ENCODE measurements at regions not wholly inside any gene's neighbourhood (a gene's known extent, or its start where the extent isn't known, plus 50 kb on each side); places are given as distances from the start of the nearest gene placed in this dataset.

- TF ChIP-seq CHD7 (IDR thresholded peaks at IDR 0.05; ENCODE audit: insufficient replicate concordance, low read length), result peak; percentile 29
- no peak for TF ChIP-seq EZH2 (IDR thresholded peaks at IDR 0.05; ENCODE audit: low read depth, low read length, severe bottlenecking)
- TF ChIP-seq GTF2F1 (IDR thresholded peaks at IDR 0.05; ENCODE audit: borderline replicate concordance, low read depth, low read length), result no peak
- peak; percentile 64 for TF ChIP-seq YY1 (IDR thresholded peaks at IDR 0.05; ENCODE audit: low read depth, low read length)
- no peak for TF ChIP-seq BACH1 (IDR thresholded peaks at IDR 0.05; ENCODE audit: low read length)
- TF ChIP-seq CHD2 (IDR thresholded peaks at IDR 0.05; ENCODE audit: low read length), result no peak
- no peak for TF ChIP-seq CHD1 (IDR thresholded peaks at IDR 0.05; ENCODE audit: low read depth, low read length)
- TF ChIP-seq SIN3A (conservative IDR thresholded peaks at IDR 0.05 in 1 of 2, IDR thresholded peaks at IDR 0.05 in 1 of 2; ENCODE audit: low read depth in 1 of 2, low read length in 2 of 2), result 0 out of 4 replicates have a peak, but pooled peaks of 1 of the 2 experiments have one; percentile 16
- 0 out of 2 replicates have a peak, but pooled peaks have one; percentile 6 for TF ChIP-seq RXRA (IDR thresholded peaks at IDR 0.05; ENCODE audit: insufficient read depth, low read depth, low read length)
These were observed 524.8 kb upstream of the ID4 start (continued) for GRCh38 chr6:19312241-19312978.

Measured in H1 (cell line).